HG03571 (cell line): ENCODE measurements at regions not wholly inside any gene's neighbourhood (a gene's known extent, or its start where the extent isn't known, plus 50 kb on each side); places are given as distances from the start of the nearest gene placed in this dataset.
"Not testable (repeated sequence)": the region's sequence is repeated elsewhere in the genome, so short reads cannot be mapped to it uniquely, and the experiment has no call there.

Experiments used
- ATAC-seq: cut with Tn5 transposase; IDR thresholded peaks from one replicate; pipeline ENCODE4 v1.9.1; 2021; ENCODE audit not compliant: unreplicated experiment

GRCh38 chr10:23543691-23544380 is 105.0 kb downstream of the OTUD1 start:
- ATAC-seq = no peak

- not testable (repeated sequence) for ATAC-seq
Observed at GRCh38 chr10:23545866-23546265, 107.0 kb downstream of the OTUD1 start.

GRCh38 chr10:23556727-23557440 is 118.0 kb downstream of the OTUD1 start:
- ATAC-seq = no peak

- no peak for ATAC-seq
Observed at GRCh38 chr10:23557777-23558176, 118.9 kb downstream of the OTUD1 start.

GRCh38 chr10:23558361-23558799 is 119.5 kb downstream of the OTUD1 start:
- no peak for ATAC-seq

- ATAC-seq = no peak
Observed at GRCh38 chr10:23568996-23569395, 130.1 kb downstream of the OTUD1 start.

- ATAC-seq = no peak
Observed at GRCh38 chr10:23571884-23572283, 133.0 kb downstream of the OTUD1 start.

GRCh38 chr10:23581906-23582450 is 143.1 kb downstream of the OTUD1 start:
- ATAC-seq = no peak

GRCh38 chr10:23584396-23584795 is 145.5 kb downstream of the OTUD1 start:
- no peak for ATAC-seq

GRCh38 chr10:23585186-23585585 is 146.3 kb downstream of the OTUD1 start:
- no peak for ATAC-seq

- no peak for ATAC-seq
Observed at GRCh38 chr10:23585666-23586065, 146.8 kb downstream of the OTUD1 start.

- ATAC-seq = not testable (repeated sequence)
Observed at GRCh38 chr10:23595278-23595677, 156.4 kb downstream of the OTUD1 start.

GRCh38 chr10:23604613-23605012 is 165.7 kb downstream of the OTUD1 start:
- ATAC-seq = no peak

GRCh38 chr10:23606456-23606855 is 167.6 kb downstream of the OTUD1 start:
- ATAC-seq = no peak

- no peak for ATAC-seq
Observed at GRCh38 chr10:23608926-23609325, 170.1 kb downstream of the OTUD1 start.

GRCh38 chr10:23610626-23611307 is 171.9 kb downstream of the OTUD1 start:
- no peak for ATAC-seq

GRCh38 chr10:23611308-23612029 is 172.6 kb downstream of the OTUD1 start:
- ATAC-seq = no peak

GRCh38 chr10:23613900-23614299 is 175.0 kb downstream of the OTUD1 start:
- ATAC-seq = peak; percentile 58

GRCh38 chr10:23614483-23614882 is 175.6 kb downstream of the OTUD1 start:
- ATAC-seq = peak; percentile 54

- ATAC-seq = no peak
Observed at GRCh38 chr10:23630376-23630775, 191.5 kb downstream of the OTUD1 start.

- no peak for ATAC-seq
Observed at GRCh38 chr10:23630885-23631284, 192.0 kb downstream of the OTUD1 start.
